ENCODE measurements at regions not wholly inside any gene's neighbourhood (a gene's known extent, or its start where the extent isn't known, plus 50 kb on each side); places are given as distances from the start of the nearest gene placed in this dataset.
A peak's percentile ranks its signal among the peaks of the same experiment; 100 is the strongest.

DNA sequence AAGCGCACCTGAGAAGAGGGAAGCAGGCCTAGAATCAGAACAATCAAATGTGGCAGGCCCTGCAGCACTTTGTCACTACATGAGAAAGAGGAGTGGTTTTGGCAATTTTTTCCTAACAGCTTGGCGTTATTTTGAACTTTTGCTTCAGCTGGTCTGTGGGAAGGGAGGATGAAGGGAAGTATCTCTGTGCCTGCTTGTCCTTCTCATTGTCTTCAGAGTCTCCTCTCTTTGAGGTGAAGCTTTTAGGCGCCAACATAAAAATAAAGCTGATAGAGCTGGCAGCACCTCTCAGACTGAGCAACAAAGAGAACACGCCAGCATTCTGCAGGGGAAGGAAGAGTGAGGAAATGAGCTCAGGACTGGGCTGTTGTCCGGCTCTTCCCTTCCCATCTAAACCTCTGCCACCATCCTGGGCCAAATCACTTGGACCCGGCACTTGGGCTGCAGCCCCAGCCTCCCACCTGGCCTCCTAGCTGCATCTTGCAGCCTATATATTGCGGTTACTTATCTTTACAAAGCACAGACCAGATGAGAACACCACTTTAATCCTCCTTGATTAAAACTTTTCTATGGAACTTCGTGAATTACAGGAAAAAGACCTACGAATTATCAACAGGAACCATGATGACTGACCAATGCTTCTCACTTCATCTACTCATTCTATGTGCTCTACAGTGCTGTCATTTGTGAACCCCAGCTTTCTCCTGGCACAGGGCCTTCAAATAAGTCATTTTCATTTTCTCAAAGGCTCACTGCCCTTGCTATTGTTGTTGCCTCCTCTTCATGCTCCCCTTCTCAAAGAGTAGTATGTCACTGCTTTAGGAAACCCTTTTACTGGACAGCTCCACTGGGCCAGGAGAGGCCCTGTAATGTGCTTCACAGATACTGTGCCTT lies 476.4 kb upstream of the HS3ST1 start:
- ATAC-seq (ENCODE audit: low FRiP score in 2 of 2), result peak in 1 of 2 donors; percentile 56
- 42 to 56% methylated on average over 9 of the region's 9 CpGs for WGBS, 2 donors
- peaks cover 8 to 12% (median 9%) of the 10 kb centered on the region in 4 donors for H3K4me1 ChIP-seq
- TF ChIP-seq POLR2A (IDR thresholded peaks at IDR 0.05), result no peak
- no peak for TF ChIP-seq POLR2AphosphoS5 (IDR thresholded peaks at IDR 0.05)
- TF ChIP-seq, protein P1, sequence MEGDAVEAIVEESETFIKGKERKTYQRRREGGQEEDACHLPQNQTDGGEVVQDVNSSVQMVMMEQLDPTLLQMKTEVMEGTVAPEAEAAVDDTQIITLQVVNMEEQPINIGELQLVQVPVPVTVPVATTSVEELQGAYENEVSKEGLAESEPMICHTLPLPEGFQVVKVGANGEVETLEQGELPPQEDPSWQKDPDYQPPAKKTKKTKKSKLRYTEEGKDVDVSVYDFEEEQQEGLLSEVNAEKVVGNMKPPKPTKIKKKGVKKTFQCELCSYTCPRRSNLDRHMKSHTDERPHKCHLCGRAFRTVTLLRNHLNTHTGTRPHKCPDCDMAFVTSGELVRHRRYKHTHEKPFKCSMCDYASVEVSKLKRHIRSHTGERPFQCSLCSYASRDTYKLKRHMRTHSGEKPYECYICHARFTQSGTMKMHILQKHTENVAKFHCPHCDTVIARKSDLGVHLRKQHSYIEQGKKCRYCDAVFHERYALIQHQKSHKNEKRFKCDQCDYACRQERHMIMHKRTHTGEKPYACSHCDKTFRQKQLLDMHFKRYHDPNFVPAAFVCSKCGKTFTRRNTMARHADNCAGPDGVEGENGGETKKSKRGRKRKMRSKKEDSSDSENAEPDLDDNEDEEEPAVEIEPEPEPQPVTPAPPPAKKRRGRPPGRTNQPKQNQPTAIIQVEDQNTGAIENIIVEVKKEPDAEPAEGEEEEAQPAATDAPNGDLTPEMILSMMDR (IDR thresholded peaks at IDR 0.05), result no peak
- no peak for TF ChIP-seq EP300 (IDR thresholded peaks at IDR 0.05)
- no peak overlapping the region for H3K4me3 ChIP-seq
- no peaks in the 10 kb centered on the region for H3K9me3 ChIP-seq
- peak overlapping the region; percentile 49 to 75 (median 64) for H3K27ac ChIP-seq
- no peaks in the 10 kb centered on the region for H3K27me3 ChIP-seq
- DNase-seq, result peak in 1 of 2 donors; percentile 8
- H3K36me3 ChIP-seq, result no peaks in the 10 kb centered on the region

DNA sequence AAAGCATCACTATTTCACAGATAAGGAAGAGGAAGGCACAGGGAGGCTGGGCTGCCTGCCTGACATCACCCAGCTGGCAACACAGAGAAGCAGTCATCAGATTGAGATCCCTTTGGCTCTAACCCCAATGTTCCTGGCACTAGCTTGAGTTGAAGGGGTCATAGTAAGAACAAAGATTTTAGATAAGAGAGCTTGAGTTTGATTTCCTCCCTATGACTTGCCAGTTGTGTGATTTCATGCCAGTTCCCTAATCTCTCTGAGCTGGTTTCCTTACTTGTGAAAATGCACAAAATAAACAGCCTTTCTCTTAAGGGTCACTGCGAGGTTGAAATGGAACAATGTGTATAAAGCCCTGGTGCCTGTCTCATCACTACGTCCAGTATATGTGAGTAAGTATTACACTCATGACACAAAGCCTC lies 475.4 kb upstream of the HS3ST1 start:
- no peaks in the 10 kb centered on the region for H3K27me3 ChIP-seq
- TF ChIP-seq EP300 (IDR thresholded peaks at IDR 0.05) (peak in 3 of 4 donors; percentile 36 to 91 (median 89)), POLR2A (IDR thresholded peaks at IDR 0.05) (no peak), POLR2AphosphoS5 (IDR thresholded peaks at IDR 0.05) (peak; percentile 69 to 74)
- TF ChIP-seq, protein P1 (IDR thresholded peaks at IDR 0.05), result no peak
- no peaks in the 10 kb centered on the region for H3K36me3 ChIP-seq
- ATAC-seq (ENCODE audit: low FRiP score in 2 of 2), result peak; percentile 73 to 75
- H3K9me3 ChIP-seq, result no peaks in the 10 kb centered on the region
- peak overlapping the region; percentile 49 to 75 (median 64) for H3K27ac ChIP-seq
- no peak overlapping the region for H3K4me3 ChIP-seq
- peaks cover 8 to 12% (median 9%) of the 10 kb centered on the region in 4 donors for H3K4me1 ChIP-seq
- WGBS, 2 donors, result 6 to 14% methylated on average over 2 of the region's 2 CpGs
- peak in 1 of 2 donors; percentile 27 for DNase-seq

DNA sequence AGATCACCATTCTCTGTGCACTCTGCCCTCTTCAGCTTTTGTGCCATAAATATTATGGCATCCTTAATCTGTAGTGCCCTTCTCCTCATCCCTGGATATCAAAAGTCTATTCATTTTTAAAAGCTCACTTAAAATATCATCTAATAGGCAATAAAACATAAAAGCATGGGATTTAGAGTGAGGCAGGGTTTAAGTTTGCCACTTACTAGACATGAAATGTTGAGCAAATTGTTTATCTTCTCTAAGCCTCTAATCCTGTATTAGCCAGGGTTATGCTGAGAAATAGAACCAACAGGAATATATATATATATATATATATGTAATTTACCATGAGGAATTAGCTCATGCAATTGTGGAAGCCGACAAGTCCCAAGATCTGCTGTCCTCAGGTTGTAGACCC lies 472.4 kb upstream of the HS3ST1 start:
- Histone ChIP-seq H3K9me3 (peaks cover 0 to 10% (median 0%) of the 10 kb centered on the region in 4 donors), H3K4me1 (peaks cover 8 to 12% (median 9%) of the 10 kb centered on the region in 4 donors), H3K4me3 (no peak overlapping the region), H3K27me3 (no peaks in the 10 kb centered on the region), H3K36me3 (no peaks in the 10 kb centered on the region), H3K27ac (no peak overlapping the region)
- DNase-seq (no peak), ATAC-seq (ENCODE audit: low FRiP score in 2 of 2) (no peak)
- TF ChIP-seq, protein P1 (IDR thresholded peaks at IDR 0.05), result no peak
- no peak for TF ChIP-seq POLR2A (IDR thresholded peaks at IDR 0.05)
- TF ChIP-seq EP300 (IDR thresholded peaks at IDR 0.05), result no peak
- no peak for TF ChIP-seq POLR2AphosphoS5 (IDR thresholded peaks at IDR 0.05)
- 84 to 88% methylated on average over 1 of the region's 1 CpG for WGBS, 2 donors

DNA sequence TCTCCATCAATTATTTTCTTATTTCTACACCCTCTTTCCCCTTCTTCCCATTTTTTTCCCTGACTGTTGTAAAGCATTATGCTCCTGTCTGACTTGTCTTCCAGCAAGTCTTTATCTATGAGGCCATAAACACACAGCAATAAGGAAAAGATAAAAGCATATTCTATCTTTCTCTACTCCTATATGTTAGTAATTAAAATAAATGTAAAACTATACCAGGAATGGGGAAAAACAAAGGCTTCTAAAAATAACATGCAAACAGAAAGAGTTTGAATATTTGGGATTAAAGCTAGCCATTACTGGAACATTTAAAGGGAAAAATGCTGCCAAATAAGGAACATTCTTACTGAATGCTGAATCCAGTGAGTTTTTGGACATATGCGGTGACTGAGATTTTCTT lies 471.7 kb upstream of the HS3ST1 start:
- H3K36me3 ChIP-seq, result no peaks in the 10 kb centered on the region
- no peak overlapping the region for H3K4me3 ChIP-seq
- H3K9me3 ChIP-seq, result peaks cover 0 to 10% (median 0%) of the 10 kb centered on the region in 4 donors
- ATAC-seq (ENCODE audit: low FRiP score in 2 of 2), result no peak
- H3K4me1 ChIP-seq, result peaks cover 4 to 10% (median 8%) of the 10 kb centered on the region in 4 donors
- WGBS, 2 donors, result 72 to 89% methylated on average over 1 of the region's 1 CpG
- no peaks in the 10 kb centered on the region for H3K27me3 ChIP-seq
- TF ChIP-seq, protein P1 (IDR thresholded peaks at IDR 0.05), result no peak
- no peak for TF ChIP-seq EP300 (IDR thresholded peaks at IDR 0.05)
- H3K27ac ChIP-seq, result no peak overlapping the region
- DNase-seq, result no peak
